ENCODE measurements at regions not wholly inside any gene's neighbourhood (a gene's known extent, or its start where the extent isn't known, plus 50 kb on each side); places are given as distances from the start of the nearest gene placed in this dataset.

DNA sequence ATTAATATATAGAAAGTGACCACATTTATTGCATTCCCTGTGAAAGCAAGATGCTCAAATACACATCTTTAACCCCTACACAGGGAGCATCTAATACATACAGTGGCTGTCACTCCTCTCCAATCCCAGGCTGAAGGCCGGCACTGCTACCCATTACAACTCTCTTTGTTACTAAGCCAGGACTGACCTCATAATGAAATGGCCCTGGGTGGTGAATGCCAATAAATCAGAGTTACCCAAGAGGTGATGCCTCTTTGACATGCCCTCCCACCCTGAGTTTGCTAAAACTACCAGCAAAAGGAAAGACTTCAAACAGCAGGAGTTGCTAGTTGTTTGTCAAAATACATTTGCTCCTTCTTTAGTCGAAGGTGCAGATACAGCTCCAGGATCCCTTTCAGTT, 214.2 kb downstream of the FOXA2 start:
- no peak overlapping the region for H3K27ac ChIP-seq (ENCODE audit: low read depth, low read length)
- no peak overlapping the region for H3K4me2 ChIP-seq (ENCODE audit: low read length)
- no peaks in the 10 kb centered on the region for H3K9me2 ChIP-seq (replicated peaks; ENCODE audit: control insufficient read depth, low read length)
- TF ChIP-seq, protein P1, sequence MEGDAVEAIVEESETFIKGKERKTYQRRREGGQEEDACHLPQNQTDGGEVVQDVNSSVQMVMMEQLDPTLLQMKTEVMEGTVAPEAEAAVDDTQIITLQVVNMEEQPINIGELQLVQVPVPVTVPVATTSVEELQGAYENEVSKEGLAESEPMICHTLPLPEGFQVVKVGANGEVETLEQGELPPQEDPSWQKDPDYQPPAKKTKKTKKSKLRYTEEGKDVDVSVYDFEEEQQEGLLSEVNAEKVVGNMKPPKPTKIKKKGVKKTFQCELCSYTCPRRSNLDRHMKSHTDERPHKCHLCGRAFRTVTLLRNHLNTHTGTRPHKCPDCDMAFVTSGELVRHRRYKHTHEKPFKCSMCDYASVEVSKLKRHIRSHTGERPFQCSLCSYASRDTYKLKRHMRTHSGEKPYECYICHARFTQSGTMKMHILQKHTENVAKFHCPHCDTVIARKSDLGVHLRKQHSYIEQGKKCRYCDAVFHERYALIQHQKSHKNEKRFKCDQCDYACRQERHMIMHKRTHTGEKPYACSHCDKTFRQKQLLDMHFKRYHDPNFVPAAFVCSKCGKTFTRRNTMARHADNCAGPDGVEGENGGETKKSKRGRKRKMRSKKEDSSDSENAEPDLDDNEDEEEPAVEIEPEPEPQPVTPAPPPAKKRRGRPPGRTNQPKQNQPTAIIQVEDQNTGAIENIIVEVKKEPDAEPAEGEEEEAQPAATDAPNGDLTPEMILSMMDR (IDR thresholded peaks at IDR 0.05; ENCODE audit: low read depth, low read length, poor library complexity, severe bottlenecking) = no peak
- no peak for TF ChIP-seq EZH2phosphoT487 (IDR thresholded peaks at IDR 0.05; ENCODE audit: borderline replicate concordance, low read length)
- no peaks in the 10 kb centered on the region for H3K79me2 ChIP-seq (ENCODE audit: control insufficient read depth, low read length)
- H3K4me1 ChIP-seq (ENCODE audit: control insufficient read depth, low read length) = peaks cover 11% of the 10 kb centered on the region
- no peak overlapping the region for H3K4me3 ChIP-seq (ENCODE audit: low read length)
- no peaks in the 10 kb centered on the region for H3F3A ChIP-seq (ENCODE audit: control insufficient read depth, insufficient read depth)
- no peaks in the 10 kb centered on the region for H3K27me3 ChIP-seq (ENCODE audit: control insufficient read depth, low read length)
- no peaks in the 10 kb centered on the region for H3K36me3 ChIP-seq (ENCODE audit: control insufficient read depth, low read length)
- no peaks in the 10 kb centered on the region for H3K9me3 ChIP-seq (ENCODE audit: control insufficient read depth, insufficient read depth, low read length)
- no peaks in the 10 kb centered on the region for H4K20me1 ChIP-seq (ENCODE audit: control insufficient read depth, insufficient read depth, low read depth, low read length)

DNA sequence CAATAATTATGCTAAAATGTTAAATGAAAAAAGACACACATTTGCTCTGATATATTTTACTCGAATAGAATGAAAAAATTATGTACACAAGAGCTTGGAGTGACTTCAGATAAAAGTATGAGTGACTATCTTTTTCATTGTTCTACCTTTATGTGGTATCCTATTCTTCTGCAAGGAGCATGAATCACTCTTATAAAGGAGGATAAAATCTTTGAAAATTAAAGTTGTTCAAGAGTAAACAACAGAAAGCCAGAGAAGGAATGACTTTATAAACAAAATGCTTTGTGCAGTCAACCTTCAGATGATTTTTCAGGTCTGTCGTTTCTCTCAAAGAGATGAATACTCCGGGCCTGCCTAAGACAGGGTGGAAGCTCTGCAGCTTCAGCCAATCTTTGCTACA, 215.3 kb downstream of the FOXA2 start:
- Histone ChIP-seq H4K20me1 (ENCODE audit: control insufficient read depth, insufficient read depth, low read depth, low read length) (no peaks in the 10 kb centered on the region), H3K27me3 (ENCODE audit: control insufficient read depth, low read length) (no peaks in the 10 kb centered on the region), H3K9me3 (ENCODE audit: control insufficient read depth, insufficient read depth, low read length) (no peaks in the 10 kb centered on the region), H3K36me3 (ENCODE audit: control insufficient read depth, low read length) (no peaks in the 10 kb centered on the region), H3K4me3 (ENCODE audit: low read length) (no peak overlapping the region), H3K4me2 (ENCODE audit: low read length) (no peak overlapping the region), H3K4me1 (ENCODE audit: control insufficient read depth, low read length) (peaks cover 11% of the 10 kb centered on the region), H3K27ac (ENCODE audit: low read depth, low read length) (no peak overlapping the region), H3F3A (ENCODE audit: control insufficient read depth, insufficient read depth) (no peaks in the 10 kb centered on the region), H3K79me2 (ENCODE audit: control insufficient read depth, low read length) (no peaks in the 10 kb centered on the region), H3K9me2 (replicated peaks; ENCODE audit: control insufficient read depth, low read length) (no peaks in the 10 kb centered on the region)
- no peak for TF ChIP-seq EZH2phosphoT487 (IDR thresholded peaks at IDR 0.05; ENCODE audit: borderline replicate concordance, low read length)
- TF ChIP-seq, protein P1 (IDR thresholded peaks at IDR 0.05; ENCODE audit: low read depth, low read length, poor library complexity, severe bottlenecking) = no peak

DNA sequence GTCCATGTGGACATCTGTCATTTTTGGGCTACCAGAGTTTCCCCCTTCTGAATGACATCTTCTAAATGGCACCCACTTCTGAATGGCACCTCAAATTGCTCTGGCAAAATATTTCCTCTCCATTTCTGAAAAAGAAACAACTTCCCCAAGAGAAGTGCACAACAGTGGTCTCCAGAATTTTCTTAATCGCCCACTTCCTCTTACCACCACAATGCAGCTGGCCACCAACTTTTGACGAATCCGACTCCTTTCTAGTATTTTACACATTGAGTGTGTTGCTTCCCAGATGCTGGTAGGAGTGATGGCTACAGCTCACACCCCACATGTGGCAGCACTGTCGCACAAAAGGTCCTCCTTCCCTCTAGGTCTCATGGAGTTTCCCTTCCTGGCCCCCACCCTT, 216.1 kb downstream of the FOXA2 start:
- no peaks in the 10 kb centered on the region for H3K36me3 ChIP-seq (ENCODE audit: control insufficient read depth, low read length)
- H3K79me2 ChIP-seq (ENCODE audit: control insufficient read depth, low read length) = no peaks in the 10 kb centered on the region
- TF ChIP-seq, protein P1 (IDR thresholded peaks at IDR 0.05; ENCODE audit: low read depth, low read length, poor library complexity, severe bottlenecking) = no peak
- TF ChIP-seq EZH2phosphoT487 (IDR thresholded peaks at IDR 0.05; ENCODE audit: borderline replicate concordance, low read length) = no peak
- no peak overlapping the region for H3K27ac ChIP-seq (ENCODE audit: low read depth, low read length)
- no peak overlapping the region for H3K4me2 ChIP-seq (ENCODE audit: low read length)
- H3K9me3 ChIP-seq (ENCODE audit: control insufficient read depth, insufficient read depth, low read length) = no peaks in the 10 kb centered on the region
- no peaks in the 10 kb centered on the region for H3K27me3 ChIP-seq (ENCODE audit: control insufficient read depth, low read length)
- H3K4me1 ChIP-seq (ENCODE audit: control insufficient read depth, low read length) = peaks cover 11% of the 10 kb centered on the region
- H3F3A ChIP-seq (ENCODE audit: control insufficient read depth, insufficient read depth) = no peaks in the 10 kb centered on the region
- H4K20me1 ChIP-seq (ENCODE audit: control insufficient read depth, insufficient read depth, low read depth, low read length) = no peaks in the 10 kb centered on the region
- H3K9me2 ChIP-seq (replicated peaks; ENCODE audit: control insufficient read depth, low read length) = no peaks in the 10 kb centered on the region
- no peak overlapping the region for H3K4me3 ChIP-seq (ENCODE audit: low read length)

DNA sequence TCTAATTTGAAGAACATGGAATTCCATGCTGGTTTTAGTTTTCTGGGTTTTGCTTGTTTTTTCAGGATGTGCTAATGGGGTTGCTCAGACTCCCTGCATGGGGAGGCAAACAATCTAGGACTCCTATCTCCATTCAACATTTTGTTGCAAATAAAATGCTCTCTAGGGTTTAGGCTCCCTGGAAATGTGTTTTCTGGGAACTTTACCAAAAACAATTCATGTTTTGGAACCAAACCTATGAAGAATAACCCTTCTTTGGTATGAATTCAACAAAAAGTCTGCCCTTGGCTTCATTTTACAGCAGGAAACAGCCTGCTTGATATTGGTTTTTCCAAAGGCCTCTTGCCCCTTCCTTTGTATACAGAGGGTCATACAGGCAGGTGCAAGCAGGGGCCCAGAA, 217.7 kb downstream of the FOXA2 start:
- Histone ChIP-seq H3K27me3 (ENCODE audit: control insufficient read depth, low read length) (no peaks in the 10 kb centered on the region), H3F3A (ENCODE audit: control insufficient read depth, insufficient read depth) (no peaks in the 10 kb centered on the region), H3K36me3 (ENCODE audit: control insufficient read depth, low read length) (no peaks in the 10 kb centered on the region), H3K9me3 (ENCODE audit: control insufficient read depth, insufficient read depth, low read length) (no peaks in the 10 kb centered on the region), H3K27ac (ENCODE audit: low read depth, low read length) (no peak overlapping the region), H3K4me2 (ENCODE audit: low read length) (no peak overlapping the region), H3K9me2 (replicated peaks; ENCODE audit: control insufficient read depth, low read length) (no peaks in the 10 kb centered on the region), H3K79me2 (ENCODE audit: control insufficient read depth, low read length) (no peaks in the 10 kb centered on the region), H3K4me1 (ENCODE audit: control insufficient read depth, low read length) (peaks cover 3% of the 10 kb centered on the region), H4K20me1 (ENCODE audit: control insufficient read depth, insufficient read depth, low read depth, low read length) (no peaks in the 10 kb centered on the region), H3K4me3 (ENCODE audit: low read length) (no peak overlapping the region)
- TF ChIP-seq, protein P1 (IDR thresholded peaks at IDR 0.05; ENCODE audit: low read depth, low read length, poor library complexity, severe bottlenecking) = no peak
- no peak for TF ChIP-seq EZH2phosphoT487 (IDR thresholded peaks at IDR 0.05; ENCODE audit: borderline replicate concordance, low read length)

Data from DOHH2 (cell line).